ENCODE measurements at regions not wholly inside any gene's neighbourhood (a gene's known extent, or its start where the extent isn't known, plus 50 kb on each side); places are given as distances from the start of the nearest gene placed in this dataset.

DNA sequence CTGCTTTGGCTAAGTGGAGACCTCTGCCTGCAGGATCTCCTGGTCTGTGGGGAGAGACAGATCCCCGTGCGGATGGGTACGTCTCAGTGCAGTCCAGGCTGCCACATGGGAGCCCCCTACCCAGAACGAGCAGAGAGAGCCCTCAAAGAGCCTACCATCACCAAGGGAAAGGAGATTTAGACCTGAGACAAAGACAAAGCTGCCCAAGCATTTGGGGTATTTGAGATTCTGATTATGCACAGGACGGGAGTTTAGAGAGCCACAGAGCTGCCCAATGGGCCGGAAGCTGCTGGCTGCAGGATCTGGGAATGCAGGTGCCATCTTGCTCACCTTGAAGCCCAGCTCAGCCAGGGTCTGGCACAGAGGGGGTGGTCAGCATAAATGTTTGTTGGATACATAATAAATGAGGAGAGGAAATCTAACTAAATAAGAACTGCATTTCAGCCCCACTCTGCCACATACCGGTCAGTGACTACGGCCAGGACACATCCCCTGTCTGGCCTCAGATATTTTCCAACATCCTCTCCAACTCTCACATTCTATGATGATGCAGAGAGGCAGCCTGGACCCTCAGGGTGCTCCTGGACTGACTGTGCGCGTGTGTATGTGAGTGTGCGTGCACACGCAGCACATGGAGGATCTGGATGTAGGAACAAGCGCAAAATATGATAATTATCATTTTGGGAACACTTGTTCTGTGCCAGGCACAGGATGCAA is 157.8 kb downstream of the FGF18 start:
- TF ChIP-seq, protein P1, sequence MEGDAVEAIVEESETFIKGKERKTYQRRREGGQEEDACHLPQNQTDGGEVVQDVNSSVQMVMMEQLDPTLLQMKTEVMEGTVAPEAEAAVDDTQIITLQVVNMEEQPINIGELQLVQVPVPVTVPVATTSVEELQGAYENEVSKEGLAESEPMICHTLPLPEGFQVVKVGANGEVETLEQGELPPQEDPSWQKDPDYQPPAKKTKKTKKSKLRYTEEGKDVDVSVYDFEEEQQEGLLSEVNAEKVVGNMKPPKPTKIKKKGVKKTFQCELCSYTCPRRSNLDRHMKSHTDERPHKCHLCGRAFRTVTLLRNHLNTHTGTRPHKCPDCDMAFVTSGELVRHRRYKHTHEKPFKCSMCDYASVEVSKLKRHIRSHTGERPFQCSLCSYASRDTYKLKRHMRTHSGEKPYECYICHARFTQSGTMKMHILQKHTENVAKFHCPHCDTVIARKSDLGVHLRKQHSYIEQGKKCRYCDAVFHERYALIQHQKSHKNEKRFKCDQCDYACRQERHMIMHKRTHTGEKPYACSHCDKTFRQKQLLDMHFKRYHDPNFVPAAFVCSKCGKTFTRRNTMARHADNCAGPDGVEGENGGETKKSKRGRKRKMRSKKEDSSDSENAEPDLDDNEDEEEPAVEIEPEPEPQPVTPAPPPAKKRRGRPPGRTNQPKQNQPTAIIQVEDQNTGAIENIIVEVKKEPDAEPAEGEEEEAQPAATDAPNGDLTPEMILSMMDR (IDR thresholded peaks at IDR 0.05; ENCODE audit: poor library complexity, severe bottlenecking): no peak
- no peak for TF ChIP-seq SMC3 (conservative IDR thresholded peaks at IDR 0.05; ENCODE audit: poor library complexity)
- no peak for TF ChIP-seq EP300 (conservative IDR thresholded peaks at IDR 0.05; ENCODE audit: poor library complexity, severe bottlenecking)
- no peak for TF ChIP-seq POLR2AphosphoS5 (IDR thresholded peaks at IDR 0.05)
- no peak for TF ChIP-seq EZH2 (IDR thresholded peaks at IDR 0.05; ENCODE audit: borderline replicate concordance, insufficient read depth, low read length, poor library complexity, severe bottlenecking)

All from neural cell (in vitro differentiated cells).